ENCODE measurements at regions not wholly inside any gene's neighbourhood (a gene's known extent, or its start where the extent isn't known, plus 50 kb on each side); places are given as distances from the start of the nearest gene placed in this dataset.

- no peak for DNase-seq (ENCODE audit: low read depth in 2 of 2)
Measured at GRCh38 chr7:136256491-136256890, 279.3 kb upstream of the MTPN start.

GRCh38 chr7:136254148-136254547, 277.0 kb upstream of the MTPN start:
- no peak for DNase-seq (ENCODE audit: low read depth in 2 of 2)

GRCh38 chr7:136251826-136252225, 274.7 kb upstream of the MTPN start:
- no peak for DNase-seq (ENCODE audit: low read depth in 2 of 2)

- no peak for DNase-seq (ENCODE audit: low read depth in 2 of 2)
Measured at GRCh38 chr7:136247211-136247610, 270.1 kb upstream of the MTPN start.

GRCh38 chr7:136245327-136246004, 268.3 kb upstream of the MTPN start:
- no peak for DNase-seq (ENCODE audit: low read depth in 2 of 2)

GRCh38 chr7:136234040-136234439, 256.9 kb upstream of the MTPN start:
- no peak for DNase-seq (ENCODE audit: low read depth in 2 of 2)

GRCh38 chr7:136230210-136230609, 253.1 kb upstream of the MTPN start:
- DNase-seq (ENCODE audit: low read depth in 2 of 2): no peak

- DNase-seq (ENCODE audit: low read depth in 2 of 2): no peak
Measured at GRCh38 chr7:136229790-136230189, 252.6 kb upstream of the MTPN start.

GRCh38 chr7:136228171-136228570, 251.0 kb upstream of the MTPN start:
- no peak for DNase-seq (ENCODE audit: low read depth in 2 of 2)

- DNase-seq (ENCODE audit: low read depth in 2 of 2): no peak
Measured at GRCh38 chr7:136214356-136214755, 237.2 kb upstream of the MTPN start.

- no peak for DNase-seq (ENCODE audit: low read depth in 2 of 2)
Measured at GRCh38 chr7:136213012-136213411, 235.9 kb upstream of the MTPN start.

GRCh38 chr7:136210664-136211063, 233.5 kb upstream of the MTPN start:
- no peak for DNase-seq (ENCODE audit: low read depth in 2 of 2)

GRCh38 chr7:136210079-136210478, 232.9 kb upstream of the MTPN start:
- DNase-seq (ENCODE audit: low read depth in 2 of 2): no peak

- no peak for DNase-seq (ENCODE audit: low read depth in 2 of 2)
Measured at GRCh38 chr7:136205956-136206355, 228.8 kb upstream of the MTPN start.

- no peak for DNase-seq (ENCODE audit: low read depth in 2 of 2)
Measured at GRCh38 chr7:136198168-136198567, 221.0 kb upstream of the MTPN start.

GRCh38 chr7:136194878-136195277, 217.7 kb upstream of the MTPN start:
- DNase-seq (ENCODE audit: low read depth in 2 of 2): no peak

- DNase-seq (ENCODE audit: low read depth in 2 of 2): no peak
Measured at GRCh38 chr7:136193940-136194339, 216.8 kb upstream of the MTPN start.

- no peak for DNase-seq (ENCODE audit: low read depth in 2 of 2)
Measured at GRCh38 chr7:136189506-136189998, 212.4 kb upstream of the MTPN start.

GRCh38 chr7:136186281-136186680, 209.1 kb upstream of the MTPN start:
- DNase-seq (ENCODE audit: low read depth in 2 of 2): no peak

- no peak for DNase-seq (ENCODE audit: low read depth in 2 of 2)
Measured at GRCh38 chr7:136184719-136185118, 207.6 kb upstream of the MTPN start.

- no peak for DNase-seq (ENCODE audit: low read depth in 2 of 2)
Measured at GRCh38 chr7:136183981-136184380, 206.8 kb upstream of the MTPN start.

GRCh38 chr7:136180984-136181383, 203.8 kb upstream of the MTPN start:
- DNase-seq (ENCODE audit: low read depth in 2 of 2): no peak

GRCh38 chr7:136179851-136180721, 202.9 kb upstream of the MTPN start:
- DNase-seq (ENCODE audit: low read depth in 2 of 2): no peak
